HFF-Myc (cell line): ENCODE measurements at regions not wholly inside any gene's neighbourhood (a gene's known extent, or its start where the extent isn't known, plus 50 kb on each side); places are given as distances from the start of the nearest gene placed in this dataset.

Source experiments
- DNase-seq: peaks from one replicate; pipeline ENCODE4 v3.0.0-alpha.2; 2011; ENCODE audit warnings: low read depth; ENCODE audit errors: extremely low read depth
- H3K4me3 ChIP-seq: replicated peaks from 2 replicates; pipeline ENCODE4 v1.5.1; 2011; ENCODE audit warnings: low read depth, mild to moderate bottlenecking, control low read depth, low read length
- CTCF ChIP-seq: IDR thresholded peaks from 2 replicates; pipeline ENCODE4 v1.5.1; 2012; ENCODE audit warnings: mild to moderate bottlenecking, low read depth, low read length, control low read depth; ENCODE audit errors: missing control alignments

GRCh38 chr5:155625897-155626543 is 612.5 kb downstream of the KIF4B start:
- H3K4me3 ChIP-seq: no peak overlapping the region
- no peak for DNase-seq
- no peak for TF ChIP-seq CTCF

GRCh38 chr5:155626592-155626991 is 613.0 kb downstream of the KIF4B start:
- DNase-seq: no peak
- H3K4me3 ChIP-seq: no peak overlapping the region
- no peak for TF ChIP-seq CTCF

GRCh38 chr5:155628346-155628745 is 614.8 kb downstream of the KIF4B start:
- DNase-seq: no peak
- H3K4me3 ChIP-seq: no peak overlapping the region
- TF ChIP-seq CTCF: no peak

GRCh38 chr5:155629597-155629996 is 616.0 kb downstream of the KIF4B start:
- TF ChIP-seq CTCF: no peak

GRCh38 chr5:155631116-155631515 is 617.6 kb downstream of the KIF4B start:
- TF ChIP-seq CTCF: no peak
- DNase-seq: no peak
- no peak overlapping the region for H3K4me3 ChIP-seq

More at GRCh38 chr5:155629597-155629996, 616.0 kb downstream of the KIF4B start:
- DNase-seq: no peak
- H3K4me3 ChIP-seq: no peak overlapping the region

- H3K4me3 ChIP-seq: no peak overlapping the region
- no peak for TF ChIP-seq CTCF
- DNase-seq: no peak
Observed at GRCh38 chr5:155633338-155633957, 619.9 kb downstream of the KIF4B start.
